ENCODE measurements at regions not wholly inside any gene's neighbourhood (a gene's known extent, or its start where the extent isn't known, plus 50 kb on each side); places are given as distances from the start of the nearest gene placed in this dataset.

DNA sequence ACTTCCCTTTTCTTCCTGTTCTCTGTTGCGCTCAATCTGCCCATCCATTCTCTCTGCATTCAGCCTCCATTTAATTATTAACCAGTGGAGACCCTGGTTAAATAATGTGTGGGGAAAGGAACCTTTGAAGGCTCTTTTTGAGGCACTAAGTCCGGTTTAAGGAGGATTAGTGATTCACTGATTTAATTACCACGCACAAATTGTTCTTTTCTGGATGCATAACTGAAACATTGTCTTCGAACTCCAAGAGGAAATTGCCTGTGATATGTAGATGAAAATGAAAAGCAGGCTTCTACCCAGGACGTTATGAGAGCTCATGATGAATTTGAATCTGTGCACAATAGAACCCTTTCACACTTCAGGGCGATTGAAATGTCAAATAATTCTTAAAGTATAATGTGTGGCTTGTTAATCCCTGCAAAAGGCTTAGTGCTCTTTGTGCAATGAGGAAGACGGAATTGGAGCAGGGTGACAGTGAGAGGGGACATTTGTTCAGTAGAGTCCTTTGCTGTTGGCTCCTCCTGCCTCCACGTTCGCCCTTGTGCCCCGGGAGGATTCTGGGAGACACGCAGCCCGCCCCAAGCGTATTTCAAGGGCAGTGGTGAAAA lies 51.1 kb upstream of the ZNF236 start:
- no peak for DNase-seq (ENCODE audit: low read depth in 4 of 4, low spot score in 3 of 4)

DNA sequence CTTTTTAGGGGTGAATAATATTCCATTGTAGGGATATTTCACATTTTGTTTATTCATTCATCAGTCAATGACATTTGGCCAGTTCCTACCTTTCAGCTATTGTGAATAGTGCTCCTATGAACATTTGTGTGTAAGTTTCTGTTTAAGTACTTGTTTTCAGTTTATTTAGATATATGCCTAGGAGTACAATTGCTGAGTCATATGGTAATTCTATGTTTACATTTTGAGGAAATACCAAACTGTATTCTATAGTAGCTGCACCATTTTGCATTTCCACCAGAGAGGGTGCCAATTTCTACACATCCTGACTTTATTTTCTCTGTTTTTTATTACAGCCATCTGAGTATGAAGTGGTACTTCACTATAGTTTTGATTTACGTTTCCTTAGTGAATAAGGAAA lies 54.4 kb upstream of the ZNF236 start:
- DNase-seq (ENCODE audit: low read depth in 4 of 4, low spot score in 3 of 4): no peak

DNA sequence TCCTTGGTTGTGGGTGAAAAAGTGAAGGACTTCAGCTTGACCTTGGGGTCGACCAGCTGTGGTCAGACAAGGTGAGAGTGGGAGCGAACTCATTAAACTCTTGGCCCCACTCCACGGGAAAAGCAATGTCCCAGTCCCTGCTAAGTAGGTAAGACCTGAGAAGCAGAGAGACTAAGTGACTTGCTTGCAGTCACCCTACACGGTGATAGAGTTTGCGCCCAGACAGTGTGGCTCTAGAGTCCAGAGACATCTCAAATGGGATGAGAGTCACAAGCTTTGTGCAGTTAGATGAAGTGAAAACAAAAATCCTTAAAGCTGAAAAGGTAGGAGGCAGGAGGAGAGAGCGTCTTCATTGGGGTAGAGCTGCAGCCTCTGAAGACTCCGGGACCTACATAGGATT lies 55.9 kb upstream of the ZNF236 start:
- no peak for DNase-seq (ENCODE audit: low read depth in 4 of 4, low spot score in 3 of 4)

DNA sequence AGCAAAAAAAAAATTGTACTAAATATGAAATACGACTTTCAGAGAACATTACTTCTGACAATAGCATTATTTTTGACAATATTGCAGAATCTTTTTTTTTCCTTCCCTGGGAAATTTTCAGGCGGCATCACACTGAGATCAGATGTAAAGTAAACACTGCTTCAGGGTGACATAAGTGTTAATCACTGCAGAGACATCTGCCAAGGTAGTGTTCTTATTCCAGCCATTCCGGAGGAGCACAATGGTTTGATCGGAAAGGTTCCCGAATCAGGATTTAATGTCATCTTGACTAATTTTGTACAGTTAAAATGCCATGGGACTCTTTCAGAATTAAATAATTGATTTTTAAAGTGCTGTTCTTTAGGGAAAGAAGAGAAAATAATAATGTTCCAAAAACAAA lies 56.7 kb upstream of the ZNF236 start:
- DNase-seq (ENCODE audit: low read depth in 4 of 4, low spot score in 3 of 4): no peak

DNA sequence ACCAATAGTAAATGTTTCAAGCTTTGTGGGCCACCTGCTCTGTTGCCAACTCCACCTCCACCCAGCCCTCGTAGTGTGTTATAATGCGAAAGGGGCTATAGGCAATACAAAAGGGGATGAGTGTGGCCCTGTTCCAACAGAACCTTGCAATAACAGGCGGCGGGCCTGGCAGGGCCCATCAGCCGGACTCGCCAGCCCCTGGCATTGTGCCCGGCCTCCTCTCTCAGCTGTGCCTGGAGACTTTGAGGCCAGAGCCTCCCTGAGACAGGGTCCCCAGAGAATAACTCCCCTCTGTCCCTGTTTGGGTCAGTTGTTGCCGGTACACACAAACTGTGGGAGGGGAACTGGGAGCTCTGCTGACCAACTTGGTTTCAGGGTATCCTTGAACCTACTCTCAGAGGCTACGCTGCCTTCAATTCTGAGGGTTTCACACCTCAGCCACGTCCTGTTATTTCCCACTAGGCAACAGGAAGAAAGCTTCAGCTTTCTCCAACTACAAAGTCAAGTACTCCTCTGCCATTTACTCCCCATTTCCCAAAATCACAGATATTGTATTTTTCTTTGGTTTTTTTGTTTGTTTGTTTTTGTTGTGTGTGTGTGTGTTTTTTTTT lies 58.0 kb upstream of the ZNF236 start:
- DNase-seq (ENCODE audit: low read depth in 4 of 4, low spot score in 3 of 4): no peak

DNA sequence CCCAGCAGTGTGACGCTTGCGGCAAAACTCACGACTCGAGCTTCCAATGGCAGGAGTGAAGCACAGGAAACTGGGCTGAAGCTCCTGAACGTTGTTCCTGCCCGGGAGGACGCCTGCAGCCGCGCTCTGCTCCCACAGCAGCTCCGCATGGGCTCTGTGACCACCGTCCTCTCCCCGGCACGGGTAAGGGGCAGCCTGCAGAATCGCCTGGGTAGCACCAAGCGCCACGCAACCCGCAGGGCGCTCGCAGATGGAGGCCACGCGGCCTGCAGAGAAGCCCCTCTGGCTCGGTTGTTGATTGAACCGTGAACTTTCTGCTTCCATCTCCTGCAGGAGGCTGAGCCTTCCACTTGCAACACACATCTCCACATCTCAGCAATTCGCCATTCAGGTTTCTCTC lies 63.3 kb upstream of the ZNF236 start:
- no peak for DNase-seq (ENCODE audit: low read depth in 4 of 4, low spot score in 3 of 4)

DNA sequence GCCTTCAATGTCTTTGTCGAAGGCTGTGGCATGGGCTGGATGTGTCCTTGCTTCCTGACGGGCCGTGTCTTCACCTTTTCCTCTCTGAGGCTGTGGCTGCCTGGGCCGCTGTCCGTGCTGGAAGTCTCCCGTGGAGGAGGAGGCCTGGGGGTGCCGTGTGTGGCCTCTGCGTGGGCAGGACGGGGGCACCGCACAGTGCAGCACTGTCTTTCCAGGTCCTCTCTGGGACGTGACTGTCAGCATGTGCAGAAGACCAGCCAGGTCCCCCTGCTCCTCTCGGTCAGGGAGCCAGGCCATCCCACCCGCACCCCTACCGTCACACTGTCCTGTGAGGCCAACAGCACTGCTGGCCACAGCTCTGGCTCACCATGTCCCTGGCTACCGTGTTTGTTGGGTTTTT lies 64.4 kb upstream of the ZNF236 start:
- DNase-seq (ENCODE audit: low read depth in 4 of 4, low spot score in 3 of 4): no peak

DNA sequence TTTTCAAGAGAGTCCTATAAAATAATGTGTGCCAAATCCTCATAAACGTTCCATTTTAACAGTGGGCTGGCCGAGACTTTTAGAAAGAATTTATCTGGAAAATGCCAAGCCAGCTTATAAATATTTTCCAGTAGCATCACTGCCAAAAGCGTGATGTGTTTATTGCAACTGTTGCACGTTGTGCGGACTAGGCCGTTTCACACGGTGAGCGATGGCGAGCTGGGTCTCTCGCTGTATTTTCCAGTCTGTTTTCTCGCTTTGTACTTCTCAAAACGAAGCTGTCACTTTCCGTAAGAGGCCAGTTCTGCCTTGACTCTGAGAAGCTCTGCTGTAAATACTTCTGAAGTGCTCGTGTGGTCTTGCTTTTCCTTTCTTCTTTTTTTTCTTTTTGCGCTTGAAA lies 65.0 kb upstream of the ZNF236 start:
- DNase-seq (ENCODE audit: low read depth in 4 of 4, low spot score in 3 of 4): no peak

DNA sequence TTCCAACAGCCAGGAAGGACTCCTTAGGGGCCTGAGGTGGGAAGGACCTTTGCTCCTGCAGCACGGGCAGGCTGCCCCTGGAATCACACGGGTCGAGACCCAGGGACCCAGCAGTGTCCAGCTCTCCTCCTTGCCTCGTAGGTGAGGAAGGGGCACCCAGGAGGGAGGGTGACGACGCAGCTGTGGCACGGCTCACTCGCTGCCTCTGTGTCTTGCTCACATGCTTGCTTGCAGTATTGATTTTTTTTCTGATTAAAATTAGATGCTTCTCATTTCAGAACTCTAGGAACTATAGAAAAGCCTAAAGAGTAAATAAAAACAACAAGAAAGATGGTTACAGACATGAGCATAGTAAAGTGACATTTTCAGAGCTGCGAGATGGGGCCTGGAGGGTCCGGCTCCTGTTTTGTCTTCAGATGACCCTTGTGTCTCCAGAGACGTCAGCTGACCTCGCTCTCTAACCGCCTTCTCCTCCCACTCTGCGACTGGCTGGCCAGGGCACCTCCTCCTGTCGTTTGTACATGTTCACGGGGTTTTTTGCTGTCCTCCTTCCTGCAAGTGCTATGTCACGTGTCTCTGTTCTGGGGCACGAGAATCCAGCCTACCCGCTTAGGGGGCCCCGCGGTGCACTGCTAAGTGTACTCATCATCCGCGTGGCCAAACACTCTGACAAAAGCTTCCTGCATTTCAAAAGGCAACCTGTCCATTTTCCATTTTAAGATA lies 65.7 kb upstream of the ZNF236 start:
- DNase-seq (ENCODE audit: low read depth in 4 of 4, low spot score in 3 of 4): no peak

DNA sequence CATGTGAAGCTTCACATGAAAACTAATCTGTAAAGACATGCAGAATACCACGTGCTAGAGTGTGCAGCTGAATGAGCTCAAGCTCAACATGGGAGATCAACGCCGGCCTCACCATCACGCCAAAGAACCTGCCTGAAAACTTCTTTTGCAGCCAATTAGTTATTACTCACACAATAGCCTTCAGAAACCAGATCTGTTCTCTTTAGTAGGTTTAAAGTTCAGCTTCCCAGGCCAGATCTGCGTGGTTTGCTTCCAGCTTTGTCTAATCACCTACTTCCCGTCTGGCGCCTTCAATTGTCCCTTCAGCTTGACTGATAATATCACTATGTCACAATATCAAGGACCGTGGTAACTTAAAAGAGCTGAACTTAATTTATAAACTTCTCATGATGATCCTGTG lies 68.0 kb upstream of the ZNF236 start:
- no peak for DNase-seq (ENCODE audit: low read depth in 4 of 4, low spot score in 3 of 4)

DNA sequence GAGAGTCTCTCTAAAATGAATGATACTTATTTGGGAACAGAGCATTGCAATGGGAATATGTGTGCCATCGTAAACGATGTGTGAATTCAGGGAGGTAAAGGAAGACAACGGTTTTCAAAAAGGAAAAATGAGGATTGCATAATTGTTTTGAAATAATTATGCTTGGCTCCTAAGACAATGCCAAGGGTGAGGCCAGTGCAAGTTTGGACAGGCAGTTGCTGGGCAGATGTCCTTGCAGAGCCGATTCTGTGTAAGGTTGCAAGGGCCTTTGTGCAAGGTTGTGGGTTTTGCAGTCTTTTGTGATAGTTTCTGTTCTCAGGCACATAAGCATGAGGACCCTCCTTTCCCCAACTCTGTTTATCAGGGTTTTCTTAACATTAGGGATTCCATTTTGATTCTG lies 70.0 kb upstream of the ZNF236 start:
- DNase-seq (ENCODE audit: low read depth in 4 of 4, low spot score in 3 of 4): no peak

DNA sequence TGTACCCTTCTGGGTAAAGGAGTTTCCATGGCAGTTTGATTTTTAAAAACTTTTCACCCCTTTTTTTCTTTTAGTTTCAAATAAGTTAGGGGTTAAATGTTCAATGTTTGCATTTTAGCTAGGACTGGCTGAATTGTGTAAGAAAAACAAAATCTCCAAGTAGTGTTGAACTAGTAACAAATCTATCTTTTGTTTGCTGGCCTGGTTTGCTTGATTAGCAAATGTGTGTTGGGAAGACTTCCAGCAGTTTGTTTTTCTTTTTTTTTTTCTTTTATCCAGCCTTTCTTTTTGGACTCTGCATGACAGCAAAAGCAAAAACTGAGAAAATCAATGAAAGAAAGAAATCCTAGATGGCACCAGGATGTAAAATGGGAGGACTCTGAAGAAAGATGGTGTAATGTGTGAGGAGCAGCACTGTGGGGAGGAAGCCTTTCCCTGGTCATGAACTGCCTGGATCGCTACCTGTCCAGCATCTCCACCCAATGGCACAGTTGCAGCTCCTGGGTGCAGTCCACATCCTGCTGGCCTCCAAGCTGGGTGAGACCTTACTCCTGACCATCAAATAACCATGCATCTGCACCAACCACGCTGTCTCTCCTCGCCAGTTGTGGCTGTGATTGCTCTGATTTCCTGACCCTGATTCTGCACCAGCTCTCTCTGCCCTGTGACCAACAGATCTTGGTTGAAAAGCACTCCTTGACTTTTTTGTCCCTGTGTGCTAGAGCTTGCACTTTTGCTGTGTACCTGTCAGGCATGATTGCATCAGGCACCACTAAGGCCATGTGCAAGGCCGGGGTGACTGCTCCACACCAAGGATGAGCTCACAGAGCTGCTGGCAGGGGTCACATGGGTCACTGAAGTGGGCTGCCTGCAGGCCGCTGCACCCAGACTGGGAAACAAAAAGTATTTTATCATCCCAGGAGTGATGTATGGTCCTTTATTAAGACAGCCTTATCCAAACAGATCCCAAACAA lies 71.2 kb upstream of the ZNF236 start:
- no peak for DNase-seq (ENCODE audit: low read depth in 4 of 4, low spot score in 3 of 4)

DNA sequence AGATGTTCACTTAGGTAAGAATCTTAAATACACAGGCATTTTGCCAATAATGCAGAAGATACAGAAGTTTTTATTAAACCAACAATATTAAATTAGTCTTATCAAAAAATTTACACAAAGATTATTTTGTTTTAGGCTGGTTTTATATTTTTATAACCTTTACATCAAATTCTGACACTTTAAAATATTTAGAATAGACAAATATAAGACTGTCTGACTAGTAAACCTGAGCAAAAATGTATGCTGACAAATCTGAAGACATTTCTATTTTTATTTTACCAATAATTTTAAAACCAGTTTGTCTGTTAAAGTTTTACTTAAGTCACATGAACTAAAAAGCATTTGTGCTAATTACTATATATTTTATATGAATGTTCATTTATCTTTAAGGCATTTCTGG lies 72.1 kb upstream of the ZNF236 start:
- DNase-seq (ENCODE audit: low read depth in 4 of 4, low spot score in 3 of 4): no peak

DNA sequence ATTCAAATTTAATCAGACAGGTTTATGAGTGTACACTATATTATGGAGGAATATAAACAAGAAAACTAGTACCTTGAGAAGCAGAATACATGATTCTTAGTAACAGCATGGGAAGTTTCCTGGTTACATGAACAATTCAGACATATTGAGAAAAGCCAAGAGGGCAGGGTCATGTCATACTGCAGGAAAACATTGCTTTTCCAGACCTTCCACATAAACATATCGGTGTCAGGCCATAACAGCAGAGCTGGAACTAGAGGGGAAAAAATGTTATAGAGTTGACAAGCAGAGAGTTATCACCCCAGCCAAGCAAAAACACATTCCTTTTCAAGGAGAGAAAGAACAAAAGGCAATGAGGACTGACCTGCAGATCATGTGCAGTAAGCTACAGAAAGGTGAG lies 74.7 kb upstream of the ZNF236 start:
- DNase-seq (ENCODE audit: low read depth in 4 of 4, low spot score in 3 of 4): no peak

DNA sequence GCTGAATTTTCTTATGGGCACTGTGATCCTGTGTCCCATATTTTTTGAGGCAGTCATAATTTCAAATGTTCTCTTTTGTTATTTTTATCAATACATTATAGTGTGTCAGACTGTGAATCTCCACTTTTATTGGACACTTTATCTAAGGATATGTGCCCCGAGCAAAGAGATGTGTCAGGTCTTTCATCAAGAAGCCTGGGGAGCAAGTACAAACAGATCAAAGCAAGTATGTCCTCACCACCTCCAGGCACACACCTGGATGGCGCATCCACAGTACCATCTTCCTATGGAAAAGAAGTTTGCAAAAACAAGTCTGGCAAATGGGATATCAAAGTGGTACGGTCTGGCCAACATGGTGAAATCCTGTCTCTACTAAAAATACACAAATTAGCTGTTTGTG lies 81.0 kb upstream of the ZNF236 start:
- DNase-seq (ENCODE audit: low read depth in 4 of 4, low spot score in 3 of 4): no peak

DNA sequence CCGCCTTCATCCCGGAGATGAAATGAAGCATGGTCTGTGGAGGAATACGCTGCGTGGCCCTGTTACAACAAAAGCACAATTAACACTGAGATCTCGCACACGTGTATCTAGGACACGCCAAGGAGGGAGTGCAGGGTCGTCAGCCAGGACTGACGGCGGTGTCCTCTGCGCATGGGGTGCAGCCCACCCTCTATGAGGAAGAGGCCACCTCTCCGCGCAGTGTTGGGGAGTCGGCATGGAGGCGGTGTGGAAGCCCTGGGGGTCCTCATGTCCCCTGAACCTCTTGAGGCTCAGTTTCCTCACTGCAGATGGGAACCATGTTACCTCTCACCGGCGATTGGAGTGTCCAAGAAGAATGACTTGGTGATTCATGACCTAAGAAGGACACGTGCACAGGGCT lies 86.0 kb upstream of the ZNF236 start:
- DNase-seq (ENCODE audit: low read depth in 4 of 4, low spot score in 3 of 4): no peak

DNA sequence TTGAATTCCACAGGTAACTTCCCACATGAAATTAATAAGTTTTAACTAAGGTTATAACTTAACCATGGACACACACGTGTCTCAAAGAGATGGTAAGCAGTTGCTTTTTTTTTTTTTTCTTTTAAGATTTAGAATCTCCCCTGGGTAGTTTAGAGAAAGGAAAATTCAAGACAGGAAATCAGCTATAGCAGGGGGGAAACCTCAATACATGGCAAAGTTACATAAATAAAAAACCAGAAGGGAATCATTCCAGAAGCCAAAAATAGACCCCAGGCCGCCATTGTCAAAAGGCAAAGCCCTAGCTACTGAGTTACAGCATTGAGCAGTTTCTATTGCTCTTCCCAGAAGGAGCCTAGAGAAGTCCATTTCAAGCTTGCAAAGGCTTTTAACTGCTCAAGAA lies 91.5 kb upstream of the ZNF236 start:
- no peak for DNase-seq (ENCODE audit: low read depth in 4 of 4, low spot score in 3 of 4)

DNA sequence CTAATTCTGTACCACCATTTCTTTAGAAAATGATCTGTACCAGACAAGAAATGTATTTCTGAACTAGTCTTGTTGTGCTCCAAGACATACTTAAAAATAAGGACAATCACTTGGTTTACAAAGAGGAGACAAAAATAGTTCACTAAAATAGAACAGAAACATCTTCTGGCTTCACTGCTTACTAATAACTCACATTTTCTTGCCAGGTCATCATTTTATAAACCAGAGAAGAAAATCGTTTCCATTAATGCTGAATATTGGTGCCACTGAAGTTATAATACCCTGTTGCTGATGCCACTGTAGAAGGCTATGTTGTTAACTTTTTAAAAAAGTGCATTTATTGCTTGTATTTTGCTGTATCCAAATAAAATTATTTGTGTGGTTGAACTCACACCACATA lies 94.8 kb upstream of the ZNF236 start:
- DNase-seq (ENCODE audit: low read depth in 4 of 4, low spot score in 3 of 4): no peak

DNA sequence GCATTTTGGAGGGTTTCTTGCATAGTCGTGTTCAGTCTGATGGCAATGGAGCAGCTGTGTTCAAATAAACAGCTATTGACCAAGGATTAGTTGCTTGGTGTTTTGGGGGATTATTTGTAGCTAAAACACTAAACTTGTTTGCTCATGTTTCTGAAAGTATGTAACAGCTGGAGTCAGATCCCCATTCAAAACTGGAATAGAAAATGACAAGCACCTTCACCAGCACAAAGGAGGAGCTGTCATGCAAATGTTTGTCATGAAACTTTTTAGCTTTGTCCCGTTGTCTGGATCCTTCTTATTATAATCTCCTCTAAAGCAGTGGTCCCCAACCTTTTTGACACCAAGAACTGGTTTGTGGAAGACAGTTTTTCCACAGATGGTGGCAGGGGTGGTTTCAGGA lies 96.9 kb upstream of the ZNF236 start:
- no peak for DNase-seq (ENCODE audit: low read depth in 4 of 4, low spot score in 3 of 4)

DNA sequence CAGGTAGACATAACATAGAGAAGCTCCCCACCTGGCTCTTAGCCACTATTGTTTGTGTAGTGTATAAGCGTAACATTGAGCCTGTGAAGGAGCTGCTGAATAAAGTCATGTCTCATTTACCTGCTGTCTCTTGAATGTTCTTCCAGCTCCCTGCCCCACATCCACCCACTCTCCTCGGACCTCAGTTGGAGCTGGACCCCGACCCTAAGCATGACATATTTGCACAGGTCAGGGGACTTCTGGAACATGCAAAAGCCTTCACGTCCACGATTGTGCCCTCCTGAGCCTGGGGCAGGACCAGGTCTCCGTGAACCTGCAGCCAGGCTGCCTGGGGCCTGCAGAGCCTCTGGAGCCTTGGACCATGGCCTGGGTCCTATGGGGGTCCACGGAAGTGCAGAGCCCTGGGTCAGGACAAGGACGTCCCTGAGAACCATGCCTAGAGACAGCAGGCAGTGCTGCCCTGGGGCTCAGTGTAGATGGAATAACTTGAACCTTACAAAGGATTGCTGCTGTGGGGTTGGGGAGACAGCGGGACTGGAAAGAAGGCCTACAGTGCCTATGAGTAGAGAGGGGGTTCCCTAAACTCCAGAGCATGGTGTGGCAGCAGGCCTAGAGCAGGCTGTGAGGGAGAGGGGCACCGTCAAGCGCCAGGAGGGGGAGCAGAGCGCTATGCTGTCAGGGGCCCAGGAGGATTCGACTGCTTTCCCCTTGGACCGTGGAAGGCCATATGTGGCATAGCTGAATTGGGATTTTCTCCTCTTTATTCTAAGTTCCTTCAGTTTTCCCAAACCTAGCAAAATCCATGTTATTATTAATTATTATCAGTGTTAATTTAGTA lies 99.9 kb upstream of the ZNF236 start:
- no peak for DNase-seq (ENCODE audit: low read depth in 4 of 4, low spot score in 3 of 4)
